Neural progenitor cell (in vitro differentiated cells): ENCODE measurements at regions not wholly inside any gene's neighbourhood (a gene's known extent, or its start where the extent isn't known, plus 50 kb on each side); places are given as distances from the start of the nearest gene placed in this dataset.
"Not testable (repeated sequence)": the region's sequence is repeated elsewhere in the genome, so short reads cannot be mapped to it uniquely, and the experiment has no call there.

Experiments used
- DNase-seq: peaks from one replicate; pipeline ENCODE4 v3.0.0-alpha.2; 2016; ENCODE audit warnings: low spot score
- H2AFZ ChIP-seq: fragments of 200-600 bp; sonication (generic); replicated peaks from 2 replicates; pipeline ENCODE4 v1.6.1; 2016; ENCODE audit warnings: antibody characterized with exemption
- H3F3A ChIP-seq: fragments of 200-600 bp; sonication (generic); 2 replicates; pipeline ENCODE4 v1.6.1; 2016; ENCODE audit warnings: antibody characterized with exemption, low read depth
- H3K27ac ChIP-seq: fragments of 200-600 bp; sonication (generic); 2 replicates; pipeline ENCODE4 v1.5.1; 2016; ENCODE audit warnings: mild to moderate bottlenecking
- H3K27me3 ChIP-seq: fragments of 200-600 bp; sonication (generic); 2 replicates; pipeline ENCODE4 v1.6.1; 2016; ENCODE audit warnings: mild to moderate bottlenecking, moderate library complexity
- H3K36me3 ChIP-seq: fragments of 200-600 bp; sonication (generic); 2 replicates; pipeline ENCODE4 v1.5.1; 2016
- H3K4me1 ChIP-seq: fragments of 200-600 bp; sonication (generic); 2 replicates; pipeline ENCODE4 v1.6.1; 2016; ENCODE audit warnings: mixed run types
- H3K4me2 ChIP-seq: fragments of 200-600 bp; sonication (generic); 2 replicates; pipeline ENCODE4 v1.6.1; 2016
- H3K4me3 ChIP-seq: fragments of 200-600 bp; sonication (generic); 2 replicates; pipeline ENCODE4 v1.5.1; 2016
- H3K79me2 ChIP-seq: fragments of 200-600 bp; sonication (generic); 2 replicates; pipeline ENCODE4 v1.6.1; 2016; ENCODE audit warnings: low read depth
- H3K9ac ChIP-seq: fragments of 200-600 bp; sonication (generic); 2 replicates; pipeline ENCODE4 v1.6.1; 2016
- H3K9me3 ChIP-seq: fragments of 200-600 bp; sonication (generic); 2 replicates; pipeline ENCODE4 v1.5.1; 2016; ENCODE audit warnings: low read depth
- H4K20me1 ChIP-seq: fragments of 200-600 bp; sonication (generic); 2 replicates; pipeline ENCODE4 v1.6.1; 2016; ENCODE audit warnings: low read depth
- H3K27ac Mint-ChIP-seq: 3 replicates; pipeline ENCODE4 v1.8.0; 2021; ENCODE audit warnings: mixed read lengths
- H3K27me3 Mint-ChIP-seq: 2 replicates; pipeline ENCODE4 v1.8.0; 2022; ENCODE audit warnings: low read depth, mild to moderate bottlenecking, inconsistent platforms, moderate library complexity, mixed read lengths; ENCODE audit not compliant: insufficient read depth
- H3K36me3 Mint-ChIP-seq: 3 replicates; pipeline ENCODE4 v1.8.0; 2021; ENCODE audit warnings: mixed read lengths
- H3K4me1 Mint-ChIP-seq: 3 replicates; pipeline ENCODE4 v1.8.0; 2021; ENCODE audit warnings: mixed read lengths
- H3K4me3 Mint-ChIP-seq: 3 replicates; pipeline ENCODE4 v1.8.0; 2021; ENCODE audit warnings: mild to moderate bottlenecking, moderate library complexity, mixed read lengths
- H3K9me3 Mint-ChIP-seq: 3 replicates; pipeline ENCODE4 v1.8.0; 2020; ENCODE audit warnings: mixed read lengths
- CTCF ChIP-seq: fragments of 200-600 bp; sonication (generic); IDR thresholded peaks from 2 replicates; pipeline ENCODE4 v1.5.1; 2017; ENCODE audit warnings: antibody characterized with exemption, mild to moderate bottlenecking
- EZH2 ChIP-seq: fragments of 200-600 bp; sonication (generic); IDR thresholded peaks from 2 replicates; pipeline ENCODE4 v1.6.1; 2017; ENCODE audit warnings: antibody characterized with exemption, mild to moderate bottlenecking, moderate library complexity
- EZH2phosphoT487 ChIP-seq: fragments of 200-600 bp; sonication (generic); IDR thresholded peaks from 2 replicates; pipeline ENCODE4 v1.6.1; 2017; ENCODE audit warnings: antibody characterized with exemption

- peak within 1 kb of the TSS; percentile 29 for H3K27ac Mint-ChIP-seq
- H3K4me2 ChIP-seq, result peak within 1 kb of the TSS; percentile 91
Measured at GRCh38 chr3:87792534-87793336, 266.1 kb downstream of the CGGBP1 start, which contains the start of gene HTR1F. Gene HTR1F (plus strand): TSS chr3:87792706.

GRCh38 chr3:87792198-87792533 is 266.6 kb downstream of the CGGBP1 start:
- H3K9ac ChIP-seq, result no peak overlapping the region
- no peak for DNase-seq
- no peaks in the 10 kb centered on the region for H3F3A ChIP-seq
- H3K27ac ChIP-seq, result no peak overlapping the region
- peaks cover 54% of the 10 kb centered on the region for H3K27me3 ChIP-seq
- Mint-ChIP-seq H3K4me1 (peaks cover 10% of the 10 kb centered on the region), H3K27me3 (peaks cover 5% of the 10 kb centered on the region), H3K36me3 (no peaks in the 10 kb centered on the region), H3K27ac (peak overlapping the region; percentile 29), H3K9me3 (peaks cover 2% of the 10 kb centered on the region), H3K4me3 (peak overlapping the region; percentile 90)
- peak overlapping the region; percentile 91 for H3K4me2 ChIP-seq
- no peaks in the 10 kb centered on the region for H3K9me3 ChIP-seq
- H2AFZ ChIP-seq, result peak overlapping the region; percentile 98
- H3K36me3 ChIP-seq, result no peaks in the 10 kb centered on the region
- no peaks in the 10 kb centered on the region for H3K79me2 ChIP-seq
- no peaks in the 10 kb centered on the region for H4K20me1 ChIP-seq
- no peak for TF ChIP-seq CTCF
- TF ChIP-seq EZH2, result no peak
- no peak for TF ChIP-seq EZH2phosphoT487
- H3K4me1 ChIP-seq, result no peaks in the 10 kb centered on the region
- H3K4me3 ChIP-seq, result peak overlapping the region; percentile 61

More at GRCh38 chr3:87792534-87793336, 266.1 kb downstream of the CGGBP1 start, which contains the start of gene HTR1F:
- Histone ChIP-seq H3K79me2 (no peaks in the 10 kb centered on the region), H3K4me3 (peak within 1 kb of the TSS; percentile 61), H3K27me3 (peaks cover 54% of the 10 kb centered on the region), H3K4me1 (no peaks in the 10 kb centered on the region), H3K36me3 (no peaks in the 10 kb centered on the region), H2AFZ (peak within 1 kb of the TSS; percentile 98), H3K27ac (no peak within 1 kb of the TSS), H3F3A (no peaks in the 10 kb centered on the region), H3K9ac (no peak within 1 kb of the TSS), H3K9me3 (no peaks in the 10 kb centered on the region), H4K20me1 (no peaks in the 10 kb centered on the region)
- Mint-ChIP-seq H3K4me3 (peak within 1 kb of the TSS; percentile 90), H3K27me3 (peaks cover 5% of the 10 kb centered on the region), H3K4me1 (peaks cover 10% of the 10 kb centered on the region), H3K36me3 (no peaks in the 10 kb centered on the region), H3K9me3 (peaks cover 2% of the 10 kb centered on the region)
- no peak for TF ChIP-seq EZH2phosphoT487
- peak; percentile 50 for TF ChIP-seq CTCF
- peak; percentile 68 for TF ChIP-seq EZH2
- peak; percentile 80 for DNase-seq

- Mint-ChIP-seq H3K36me3 (no peaks in the 10 kb centered on the region), H3K4me1 (peaks cover 10% of the 10 kb centered on the region), H3K9me3 (peaks cover 2% of the 10 kb centered on the region), H3K4me3 (peak overlapping the region; percentile 90), H3K27me3 (peaks cover 5% of the 10 kb centered on the region), H3K27ac (no peak overlapping the region)
- H3K27me3 ChIP-seq, result peaks cover 54% of the 10 kb centered on the region
- TF ChIP-seq CTCF (no peak), EZH2 (no peak), EZH2phosphoT487 (no peak)
- H3K27ac ChIP-seq, result no peak overlapping the region
- H3K9ac ChIP-seq, result no peak overlapping the region
- no peak for DNase-seq
- no peak overlapping the region for H3K4me3 ChIP-seq
- no peaks in the 10 kb centered on the region for H3K9me3 ChIP-seq
- no peaks in the 10 kb centered on the region for H3K4me1 ChIP-seq
- no peaks in the 10 kb centered on the region for H3K79me2 ChIP-seq
- no peak overlapping the region for H2AFZ ChIP-seq
- no peaks in the 10 kb centered on the region for H4K20me1 ChIP-seq
- no peaks in the 10 kb centered on the region for H3K36me3 ChIP-seq
- H3F3A ChIP-seq, result no peaks in the 10 kb centered on the region
- no peak overlapping the region for H3K4me2 ChIP-seq
Measured at GRCh38 chr3:87791248-87792027, 267.4 kb downstream of the CGGBP1 start.

GRCh38 chr3:87789049-87789448 is 269.8 kb downstream of the CGGBP1 start:
- not testable (repeated sequence) for H3K4me1 ChIP-seq, H3K36me3 ChIP-seq, H3K79me2 ChIP-seq, H3F3A ChIP-seq, H4K20me1 ChIP-seq, H3K4me2 ChIP-seq, H3K36me3 Mint-ChIP-seq, H3K9ac ChIP-seq, H3K27me3 Mint-ChIP-seq, H3K27ac ChIP-seq, H3K4me3 Mint-ChIP-seq, H2AFZ ChIP-seq, H3K4me3 ChIP-seq, H3K27ac Mint-ChIP-seq, H3K9me3 Mint-ChIP-seq, H3K9me3 ChIP-seq, DNase-seq
- H3K4me1 Mint-ChIP-seq, result peaks cover 10% of the 10 kb centered on the region
- H3K27me3 ChIP-seq, result peaks cover 34% of the 10 kb centered on the region
